Activated naive CD4-positive, alpha-beta T cell treated with anti-CD3 and anti-CD28 coated beads for 36 hours (primary cell): ENCODE measurements at regions not wholly inside any gene's neighbourhood (a gene's known extent, or its start where the extent isn't known, plus 50 kb on each side); places are given as distances from the start of the nearest gene placed in this dataset.

Experiments used
- CTCF ChIA-PET: fragments of 350-600 bp; sonication (Branson Sonifier 250); formaldehyde crosslinking; loops from one replicate; lab custom pipeline; 2021; ENCODE audit warnings: antibody characterized with exemption; lab: Charles Lee
- DNase-seq: peaks from one replicate; pipeline ENCODE4 v3.0.0-alpha.2; 2020
- H3K27ac Mint-ChIP-seq: one replicate; pipeline ENCODE4 v1.8.0; 2021; ENCODE audit warnings: mild to moderate bottlenecking, mixed read lengths
- H3K27me3 Mint-ChIP-seq: one replicate; pipeline ENCODE4 v1.8.0; 2021; ENCODE audit warnings: low read depth, mixed read lengths
- H3K36me3 Mint-ChIP-seq: one replicate; pipeline ENCODE4 v1.8.0; 2021; ENCODE audit warnings: low read depth, mixed read lengths
- H3K4me1 Mint-ChIP-seq: one replicate; pipeline ENCODE4 v1.8.0; 2021; ENCODE audit warnings: low read depth, mixed read lengths
- H3K4me3 Mint-ChIP-seq: one replicate; pipeline ENCODE4 v1.8.0; 2021; ENCODE audit warnings: mild to moderate bottlenecking, moderate library complexity, mixed read lengths
- H3K9me3 Mint-ChIP-seq: one replicate; pipeline ENCODE4 v1.8.0; 2021; ENCODE audit warnings: mixed read lengths
- intact Hi-C: fragments of 100-400 bp; cut with micrococcal nuclease; formaldehyde crosslinking; loops from one replicate; pipeline ENCODE4 v1.15.1; 2023

DNA sequence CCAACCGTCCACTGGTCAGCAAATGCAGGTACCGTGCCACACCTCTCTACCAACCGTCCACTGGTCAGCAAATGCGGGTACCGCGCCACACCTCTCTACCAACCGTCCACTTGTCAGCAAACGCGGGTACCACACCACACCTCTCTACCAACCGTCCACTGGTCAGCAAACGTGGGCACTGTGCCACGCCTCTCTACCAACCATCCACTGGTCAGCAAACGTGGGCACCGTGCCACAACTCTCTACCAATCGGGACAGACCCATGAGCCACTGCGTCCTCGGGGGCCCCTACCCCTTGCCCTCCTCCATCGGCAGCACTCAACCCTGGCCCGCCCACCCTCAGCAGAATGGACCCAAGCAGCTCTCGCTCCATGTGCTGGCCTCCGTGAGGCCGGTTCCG lies 226.4 kb upstream of the SALL3 start:
- Mint-ChIP-seq H3K36me3 (no peaks in the 10 kb centered on the region), H3K4me3 (no peak overlapping the region), H3K9me3 (no peaks in the 10 kb centered on the region), H3K27me3 (peaks cover 2% of the 10 kb centered on the region), H3K4me1 (no peaks in the 10 kb centered on the region), H3K27ac (no peak overlapping the region)
- intact Hi-C loops: no loop called here
- CTCF ChIA-PET: no interaction called here
- no peak for DNase-seq

DNA sequence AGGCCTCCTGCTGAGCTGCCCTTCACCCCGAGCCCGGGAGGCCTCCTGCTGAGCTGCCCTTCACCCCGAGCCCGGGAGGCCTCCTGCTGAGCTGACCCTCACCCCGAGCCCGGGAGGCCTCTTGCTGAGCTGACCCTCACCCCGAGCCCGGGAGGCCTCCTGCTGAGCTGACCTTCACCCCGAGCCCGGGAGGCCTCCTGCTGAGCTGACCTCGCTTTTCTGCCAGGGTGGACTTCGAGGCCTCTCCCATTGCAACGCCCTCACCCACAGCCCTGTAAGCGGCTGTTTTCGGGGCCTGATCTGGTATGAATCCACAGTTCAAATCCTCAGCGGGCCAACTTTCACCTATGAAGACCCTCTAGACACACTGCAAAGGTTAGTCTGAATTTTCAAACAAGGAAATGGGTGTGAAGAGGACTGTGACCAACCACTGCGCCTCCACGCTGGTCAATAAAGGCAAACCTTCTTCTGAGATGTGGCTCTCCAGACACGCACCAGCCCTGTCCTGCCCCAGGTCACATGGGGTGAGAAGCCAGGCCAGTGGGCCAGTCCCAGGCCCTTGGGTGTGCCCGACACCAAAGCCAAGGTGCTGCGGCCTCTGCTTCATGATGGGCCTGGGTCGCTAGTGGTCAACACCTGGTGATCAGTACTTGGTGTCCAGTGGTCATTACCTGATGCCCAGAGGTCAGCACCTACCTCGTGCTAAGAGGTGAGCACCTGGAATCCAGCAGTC lies 225.1 kb upstream of the SALL3 start:
- DNase-seq: no peak
- intact Hi-C loops: no loop called here
- H3K4me1 Mint-ChIP-seq: no peaks in the 10 kb centered on the region
- H3K9me3 Mint-ChIP-seq: no peaks in the 10 kb centered on the region
- no peak overlapping the region for H3K27ac Mint-ChIP-seq
- peaks cover 2% of the 10 kb centered on the region for H3K27me3 Mint-ChIP-seq
- no peak overlapping the region for H3K4me3 Mint-ChIP-seq
- CTCF ChIA-PET: no interaction called here
- no peaks in the 10 kb centered on the region for H3K36me3 Mint-ChIP-seq

DNA sequence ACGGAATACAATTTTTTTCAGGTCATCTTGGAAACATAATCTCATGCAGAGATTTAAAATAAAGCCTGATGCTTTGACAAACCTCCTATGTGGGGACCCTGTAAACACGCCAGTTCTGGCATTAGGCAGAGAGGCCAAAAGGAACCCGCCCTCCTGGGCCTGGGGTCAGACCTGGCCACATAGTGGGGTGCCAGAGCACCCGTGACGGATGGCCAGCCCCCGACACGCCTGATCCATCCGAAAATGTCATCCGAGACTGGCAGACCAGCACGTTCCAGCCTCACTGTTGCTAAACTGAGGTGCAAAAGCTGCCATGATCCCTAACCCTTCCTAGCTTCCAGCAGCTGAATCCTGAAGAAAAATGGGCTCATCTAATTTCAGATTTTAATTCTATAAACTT lies 222.6 kb upstream of the SALL3 start:
- intact Hi-C loops: no loop called here
- no peaks in the 10 kb centered on the region for H3K4me1 Mint-ChIP-seq
- DNase-seq: no peak
- H3K36me3 Mint-ChIP-seq: no peaks in the 10 kb centered on the region
- CTCF ChIA-PET: no interaction called here
- H3K27me3 Mint-ChIP-seq: peaks cover under 1% of the 10 kb centered on the region
- peaks cover 2% of the 10 kb centered on the region for H3K9me3 Mint-ChIP-seq
- no peak overlapping the region for H3K4me3 Mint-ChIP-seq
- no peak overlapping the region for H3K27ac Mint-ChIP-seq

DNA sequence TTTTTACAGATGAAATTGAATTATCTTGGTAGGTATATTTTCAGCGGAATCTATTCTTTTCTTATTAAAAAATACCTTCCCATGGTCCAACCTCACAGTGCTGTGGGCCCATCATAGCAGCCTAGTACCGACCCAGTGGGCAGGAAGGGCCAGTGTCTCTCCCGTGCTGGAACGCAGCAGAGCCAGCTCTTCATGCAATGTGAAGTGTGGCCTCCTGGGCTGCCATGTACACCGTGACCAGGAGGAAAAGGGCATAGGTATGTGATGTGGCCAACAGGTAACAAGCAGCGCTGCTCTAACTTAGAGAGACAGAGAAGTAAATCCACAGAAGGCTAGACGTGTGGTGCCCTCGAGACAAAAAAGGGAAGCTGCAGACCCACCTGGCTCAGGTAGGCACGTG lies 221.1 kb upstream of the SALL3 start:
- intact Hi-C loops: no loop called here
- no peak for DNase-seq
- CTCF ChIA-PET: no interaction called here
- no peaks in the 10 kb centered on the region for H3K27me3 Mint-ChIP-seq
- H3K4me1 Mint-ChIP-seq: no peaks in the 10 kb centered on the region
- H3K4me3 Mint-ChIP-seq: no peak overlapping the region
- H3K27ac Mint-ChIP-seq: no peak overlapping the region
- no peaks in the 10 kb centered on the region for H3K36me3 Mint-ChIP-seq
- peaks cover 8% of the 10 kb centered on the region for H3K9me3 Mint-ChIP-seq

DNA sequence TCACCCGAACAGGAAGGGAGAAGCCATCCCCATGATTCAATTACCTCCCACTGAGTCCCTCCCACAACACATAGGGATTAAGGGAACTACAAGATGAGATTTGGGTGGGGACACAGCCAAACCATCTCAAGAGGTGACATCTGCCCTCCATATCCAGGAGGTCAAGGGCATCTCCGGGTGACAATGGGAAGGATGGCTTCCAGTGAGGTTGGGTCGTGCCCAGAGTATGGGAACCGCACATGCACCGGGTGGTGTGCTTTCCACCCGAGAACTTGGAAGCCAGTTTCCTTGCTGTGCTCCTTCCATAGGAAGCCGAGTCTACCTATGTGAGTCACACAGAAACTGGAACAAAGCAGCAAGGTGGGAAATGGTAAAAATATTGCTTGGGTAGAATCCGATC lies 216.9 kb upstream of the SALL3 start:
- DNase-seq: no peak
- H3K36me3 Mint-ChIP-seq: no peaks in the 10 kb centered on the region
- H3K27me3 Mint-ChIP-seq: no peaks in the 10 kb centered on the region
- H3K27ac Mint-ChIP-seq: no peak overlapping the region
- intact Hi-C loops: no loop called here
- peaks cover 8% of the 10 kb centered on the region for H3K9me3 Mint-ChIP-seq
- H3K4me3 Mint-ChIP-seq: no peak overlapping the region
- H3K4me1 Mint-ChIP-seq: no peaks in the 10 kb centered on the region
- CTCF ChIA-PET: no interaction called here

DNA sequence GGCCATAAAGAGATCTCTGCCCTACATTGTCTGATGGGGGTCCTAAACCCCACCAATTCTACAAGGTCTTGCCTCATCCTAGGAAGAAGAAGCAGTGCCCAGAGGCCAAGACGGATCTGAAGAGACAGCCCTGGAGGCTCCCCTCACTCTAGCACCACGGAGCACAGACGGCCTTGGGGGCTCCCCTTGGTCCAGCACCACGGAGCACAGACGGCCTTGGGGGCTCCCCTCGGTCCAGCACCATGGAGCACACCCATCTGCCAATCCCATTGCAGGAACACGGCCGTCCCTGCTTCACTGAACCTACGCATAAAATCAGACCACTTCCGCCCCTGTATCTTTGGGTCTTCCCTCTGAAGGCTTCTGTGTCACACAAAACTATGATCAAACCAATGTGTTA lies 215.1 kb upstream of the SALL3 start:
- Mint-ChIP-seq H3K4me1 (no peaks in the 10 kb centered on the region), H3K4me3 (no peak overlapping the region), H3K27me3 (no peaks in the 10 kb centered on the region), H3K36me3 (no peaks in the 10 kb centered on the region), H3K27ac (no peak overlapping the region), H3K9me3 (peaks cover 8% of the 10 kb centered on the region)
- intact Hi-C loops: no loop called here
- DNase-seq: no peak
- CTCF ChIA-PET: no interaction called here

DNA sequence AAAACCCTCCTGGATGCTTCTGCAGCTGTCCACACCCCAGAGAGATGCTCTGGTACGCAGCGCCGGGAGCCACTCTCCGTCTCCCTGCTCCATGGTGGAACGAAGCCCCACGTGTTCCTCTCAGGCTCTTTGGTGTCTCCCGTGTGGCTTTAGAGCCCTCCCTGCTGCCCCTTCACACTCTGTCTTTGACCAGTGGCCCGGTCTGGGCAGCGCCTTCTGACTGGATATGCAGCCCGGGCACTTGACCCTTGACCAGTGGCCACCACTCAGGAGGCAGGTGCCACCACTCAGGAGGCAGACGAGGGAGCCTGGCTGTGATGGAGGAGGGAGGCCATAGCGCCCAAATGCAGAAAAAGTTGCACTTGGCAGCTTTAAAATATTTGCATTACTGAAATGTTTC lies 214.5 kb upstream of the SALL3 start:
- Mint-ChIP-seq H3K27me3 (no peaks in the 10 kb centered on the region), H3K27ac (no peak overlapping the region), H3K4me3 (no peak overlapping the region), H3K36me3 (no peaks in the 10 kb centered on the region), H3K4me1 (no peaks in the 10 kb centered on the region), H3K9me3 (peaks cover 8% of the 10 kb centered on the region)
- DNase-seq: no peak
- intact Hi-C loops: no loop called here
- CTCF ChIA-PET: no interaction called here

DNA sequence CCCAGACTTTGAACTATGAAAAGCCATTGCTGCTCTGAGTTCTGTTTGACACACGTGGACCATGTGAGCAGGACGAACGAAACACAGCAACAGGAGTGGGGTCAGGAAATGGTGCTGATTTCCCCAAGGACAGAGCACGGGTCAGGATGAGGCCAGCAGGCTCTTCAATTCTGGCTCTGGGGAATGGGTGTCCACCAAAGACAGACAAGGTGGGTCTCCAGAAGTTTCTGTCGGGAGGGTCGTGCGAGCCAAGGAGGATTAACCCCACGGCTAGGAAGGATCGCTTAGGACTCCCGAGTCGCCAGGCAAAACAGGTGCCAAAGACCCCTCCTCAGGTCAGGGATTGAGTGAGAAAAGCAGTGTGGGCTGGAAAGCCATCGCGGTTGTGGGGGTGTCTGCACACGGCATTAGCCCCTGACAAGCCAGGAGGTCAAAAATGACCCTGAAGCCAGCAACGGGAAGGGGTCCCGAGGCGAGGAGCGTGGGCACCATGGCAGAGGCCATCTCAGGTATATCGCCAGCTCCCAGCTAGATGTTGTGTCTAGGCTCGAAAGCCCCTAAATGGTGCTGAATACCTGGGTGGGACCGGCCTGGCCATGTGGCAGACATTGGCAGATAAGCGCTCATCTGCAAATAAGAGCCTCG lies 213.9 kb upstream of the SALL3 start:
- Mint-ChIP-seq H3K4me1 (no peaks in the 10 kb centered on the region), H3K27me3 (no peaks in the 10 kb centered on the region), H3K27ac (no peak overlapping the region), H3K9me3 (peaks cover 8% of the 10 kb centered on the region), H3K36me3 (no peaks in the 10 kb centered on the region), H3K4me3 (no peak overlapping the region)
- CTCF ChIA-PET: no interaction called here
- intact Hi-C loops: no loop called here
- no peak for DNase-seq

DNA sequence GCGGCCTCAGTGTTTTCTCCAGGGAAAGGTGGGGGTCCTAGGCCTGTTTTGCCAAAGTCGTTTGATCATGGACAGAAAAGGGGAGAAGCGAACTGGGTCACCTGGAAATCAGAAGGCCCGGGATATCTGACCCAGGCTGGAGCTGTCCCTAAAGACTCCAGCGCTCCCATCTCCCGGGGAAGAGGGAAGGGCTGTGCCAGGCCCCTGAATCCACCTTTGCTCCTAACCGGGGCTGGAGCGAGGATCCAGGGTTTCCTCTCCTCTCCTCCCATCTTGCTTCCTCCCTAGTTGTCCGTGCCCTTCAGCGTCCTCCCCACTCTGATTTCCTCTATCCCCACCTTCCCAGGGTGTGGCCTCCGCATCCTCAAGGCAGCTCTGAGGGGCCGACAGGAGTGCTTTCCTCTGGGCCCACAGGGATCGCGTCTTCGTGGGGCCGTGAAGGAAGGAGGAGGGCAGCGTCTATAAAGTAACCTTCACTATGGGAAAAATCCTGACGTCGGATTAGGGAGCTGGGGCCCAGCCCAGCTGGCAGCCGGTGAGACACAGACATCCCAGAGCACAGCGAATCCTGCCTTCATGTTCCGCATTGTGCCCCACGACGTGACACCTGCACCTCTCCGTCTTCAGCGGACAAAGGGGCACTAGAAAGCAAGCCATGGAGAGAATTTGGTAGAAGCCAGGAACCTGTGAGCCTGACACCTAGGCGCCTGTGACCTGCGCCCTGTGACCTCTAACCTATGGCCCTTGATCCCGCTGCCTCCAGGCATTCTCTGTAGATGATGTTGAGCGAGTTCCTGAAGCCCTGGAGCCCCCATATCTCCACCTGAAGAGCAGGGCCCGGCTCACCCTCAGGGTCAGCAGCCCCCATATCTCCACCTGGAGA lies 212.7 kb upstream of the SALL3 start:
- CTCF ChIA-PET: no interaction called here
- intact Hi-C loops: no loop called here
- DNase-seq: no peak
- H3K36me3 Mint-ChIP-seq: no peaks in the 10 kb centered on the region
- no peak overlapping the region for H3K27ac Mint-ChIP-seq
- no peaks in the 10 kb centered on the region for H3K27me3 Mint-ChIP-seq
- no peaks in the 10 kb centered on the region for H3K4me1 Mint-ChIP-seq
- H3K4me3 Mint-ChIP-seq: no peak overlapping the region
- peaks cover 6% of the 10 kb centered on the region for H3K9me3 Mint-ChIP-seq

DNA sequence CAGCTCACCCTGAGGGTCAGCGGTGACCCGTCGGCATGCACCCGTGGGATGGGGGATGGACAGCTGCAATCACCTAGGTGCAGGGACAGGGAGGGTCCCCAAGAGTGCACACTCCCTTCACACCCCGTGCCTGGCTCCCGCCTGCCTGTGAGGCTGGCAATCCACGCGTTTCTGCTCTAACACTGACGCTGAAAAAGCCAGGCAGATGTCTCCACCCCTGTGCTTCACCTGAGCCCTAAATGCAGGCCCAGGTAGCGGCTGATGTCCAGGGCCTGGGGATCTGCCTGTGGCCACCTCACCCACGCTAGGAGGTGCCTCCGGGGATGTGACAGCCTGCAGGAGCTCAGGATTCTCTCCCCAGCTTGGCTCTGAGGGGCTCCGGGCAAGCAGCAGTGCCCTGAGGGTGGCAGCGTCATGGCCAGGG lies 212.0 kb upstream of the SALL3 start:
- no peak for DNase-seq
- H3K4me3 Mint-ChIP-seq: no peak overlapping the region
- H3K27me3 Mint-ChIP-seq: no peaks in the 10 kb centered on the region
- no peaks in the 10 kb centered on the region for H3K36me3 Mint-ChIP-seq
- no peaks in the 10 kb centered on the region for H3K4me1 Mint-ChIP-seq
- H3K9me3 Mint-ChIP-seq: peaks cover 3% of the 10 kb centered on the region
- intact Hi-C loops: no loop called here
- CTCF ChIA-PET: no interaction called here
- H3K27ac Mint-ChIP-seq: no peak overlapping the region

DNA sequence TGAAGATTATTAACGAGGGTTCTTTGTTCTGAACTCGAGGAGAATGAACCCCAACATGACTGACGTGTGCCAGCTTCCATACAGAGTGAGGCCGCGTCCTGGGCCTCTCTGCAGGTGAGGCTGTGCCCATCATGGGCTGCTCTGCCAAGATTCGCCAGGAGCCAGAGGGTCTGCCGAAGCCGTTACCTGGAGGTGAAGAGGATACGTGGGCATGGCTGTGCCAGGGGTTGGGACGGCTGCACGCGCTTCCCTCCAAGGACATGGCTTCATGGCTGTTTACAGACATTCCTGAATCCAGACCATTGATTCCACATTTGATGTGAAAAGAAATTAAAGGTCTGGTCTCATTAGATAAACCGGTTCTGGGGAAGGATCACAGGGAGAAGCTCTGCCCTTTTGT lies 211.4 kb upstream of the SALL3 start:
- CTCF ChIA-PET: no interaction called here
- intact Hi-C loops: no loop called here

DNA sequence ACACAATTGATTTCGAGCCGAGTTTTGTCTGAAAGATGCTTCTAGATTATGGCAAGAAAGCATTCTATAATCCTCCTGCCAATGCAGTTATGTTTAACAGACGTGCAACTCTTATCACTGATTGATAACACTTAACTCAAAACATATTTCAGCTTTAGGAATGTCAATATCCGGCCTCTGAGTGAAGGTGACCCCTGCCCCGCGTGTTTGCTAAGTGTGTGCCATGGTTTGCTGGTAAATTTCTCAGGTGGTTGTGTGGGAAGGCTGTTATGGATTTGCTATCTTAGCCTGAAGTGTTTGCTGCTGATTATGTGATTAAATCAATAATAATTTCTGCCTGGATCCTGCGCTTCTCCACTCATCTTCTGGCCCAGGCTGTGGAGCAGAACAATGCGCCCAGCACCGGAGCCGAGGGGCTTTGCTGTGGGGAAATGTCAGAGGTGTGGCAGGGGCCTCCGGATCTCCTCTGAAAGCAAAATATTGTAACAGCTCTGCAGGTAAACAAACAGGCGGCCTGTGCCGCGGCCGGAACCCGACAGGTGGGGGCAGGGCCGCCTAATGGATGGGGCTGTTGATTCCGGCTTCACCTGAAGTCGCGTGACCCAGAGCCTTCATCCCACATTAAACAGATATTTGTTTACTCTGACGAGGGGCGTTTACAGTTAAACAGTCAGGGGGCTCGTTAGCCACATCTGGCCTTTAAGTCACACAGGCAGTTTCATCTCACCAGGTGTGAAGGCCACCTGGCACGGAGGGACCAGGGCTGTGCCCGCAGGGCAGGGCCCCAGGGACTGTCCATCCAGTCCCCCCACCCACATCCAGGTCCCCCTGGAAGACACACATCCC lies 210.7 kb upstream of the SALL3 start:
- H3K27me3 Mint-ChIP-seq: no peaks in the 10 kb centered on the region
- H3K4me3 Mint-ChIP-seq: no peak overlapping the region
- DNase-seq: no peak
- no peak overlapping the region for H3K27ac Mint-ChIP-seq
- no peaks in the 10 kb centered on the region for H3K9me3 Mint-ChIP-seq
- intact Hi-C loops: no loop called here
- H3K36me3 Mint-ChIP-seq: no peaks in the 10 kb centered on the region
- CTCF ChIA-PET: no interaction called here
- H3K4me1 Mint-ChIP-seq: no peaks in the 10 kb centered on the region

More for the DNA sequence above, 211.4 kb upstream of the SALL3 start:
- H3K27ac Mint-ChIP-seq: no peak overlapping the region
- no peaks in the 10 kb centered on the region for H3K9me3 Mint-ChIP-seq
- no peaks in the 10 kb centered on the region for H3K4me1 Mint-ChIP-seq
- H3K36me3 Mint-ChIP-seq: no peaks in the 10 kb centered on the region
- no peaks in the 10 kb centered on the region for H3K27me3 Mint-ChIP-seq
- no peak overlapping the region for H3K4me3 Mint-ChIP-seq
- no peak for DNase-seq
